GM10266 (cell line): ENCODE measurements at regions not wholly inside any gene's neighbourhood (a gene's known extent, or its start where the extent isn't known, plus 50 kb on each side); places are given as distances from the start of the nearest gene placed in this dataset.
"Not testable (repeated sequence)": the region's sequence is repeated elsewhere in the genome, so short reads cannot be mapped to it uniquely, and the experiment has no call there.

Experiments used
- DNase-seq: peaks from one replicate; pipeline ENCODE4 v3.0.0; 2012; ENCODE audit errors: extremely low spot score
- CTCF ChIP-seq: IDR thresholded peaks from 2 replicates; pipeline ENCODE4 v1.5.1; 2012; ENCODE audit warnings: mild to moderate bottlenecking, low read depth; ENCODE audit not compliant: control insufficient read depth, insufficient read depth; ENCODE audit errors: missing control alignments

GRCh38 chr9:29445751-29446150 is 1872.5 kb upstream of the C9orf72 start:
- DNase-seq: no peak
- no peak for TF ChIP-seq CTCF

- TF ChIP-seq CTCF: no peak
- DNase-seq: no peak
Observed at GRCh38 chr9:29449306-29449705, 1876.0 kb upstream of the C9orf72 start.

DNA sequence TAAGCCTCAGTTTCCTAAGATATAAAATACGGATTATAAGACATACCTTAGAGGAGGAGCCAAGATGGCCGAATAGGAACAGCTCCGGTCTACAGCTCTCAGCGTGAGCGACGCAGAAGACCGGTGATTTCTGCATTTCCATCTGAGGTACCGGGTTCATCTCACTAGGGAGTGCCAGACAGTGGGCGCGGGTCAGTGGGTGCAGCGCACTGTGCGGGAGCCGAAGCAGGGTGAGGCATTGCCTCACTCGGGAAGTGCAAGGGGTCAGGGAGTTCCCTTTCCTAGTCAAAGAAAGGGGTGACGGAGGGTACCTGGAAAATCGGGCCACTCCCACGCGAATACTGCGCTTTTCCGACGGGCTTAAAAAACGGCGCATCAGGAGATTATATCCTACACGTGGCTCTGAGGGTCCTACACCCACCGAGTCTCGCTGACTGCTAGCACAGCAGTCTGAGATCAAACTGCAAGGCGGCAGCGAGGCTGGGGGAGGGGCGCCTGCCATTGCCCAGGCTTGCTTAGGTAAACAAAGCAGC is 1877.1 kb upstream of the C9orf72 start:
- DNase-seq: not testable (repeated sequence)

GRCh38 chr9:29456940-29457339 is 1883.7 kb upstream of the C9orf72 start:
- no peak for TF ChIP-seq CTCF

GRCh38 chr9:29475471-29475870 is 1902.2 kb upstream of the C9orf72 start:
- TF ChIP-seq CTCF: no peak
- DNase-seq: no peak

More at GRCh38 chr9:29456940-29457339, 1883.7 kb upstream of the C9orf72 start:
- DNase-seq: no peak

GRCh38 chr9:29511680-29512079 is 1938.4 kb upstream of the C9orf72 start:
- TF ChIP-seq CTCF: no peak
- DNase-seq: no peak

GRCh38 chr9:29514336-29514735 is 1941.1 kb upstream of the C9orf72 start:
- DNase-seq: no peak

More at GRCh38 chr9:29514336-29514735, 1941.1 kb upstream of the C9orf72 start:
- no peak for TF ChIP-seq CTCF
